HG03108 (cell line): ENCODE measurements at regions not wholly inside any gene's neighbourhood (a gene's known extent, or its start where the extent isn't known, plus 50 kb on each side); places are given as distances from the start of the nearest gene placed in this dataset.

ENCODE experiments used
- ATAC-seq: cut with Tn5 transposase; IDR thresholded peaks from one replicate; pipeline ENCODE4 v1.9.1; 2021; ENCODE audit warnings: moderate library complexity; ENCODE audit not compliant: unreplicated experiment

DNA sequence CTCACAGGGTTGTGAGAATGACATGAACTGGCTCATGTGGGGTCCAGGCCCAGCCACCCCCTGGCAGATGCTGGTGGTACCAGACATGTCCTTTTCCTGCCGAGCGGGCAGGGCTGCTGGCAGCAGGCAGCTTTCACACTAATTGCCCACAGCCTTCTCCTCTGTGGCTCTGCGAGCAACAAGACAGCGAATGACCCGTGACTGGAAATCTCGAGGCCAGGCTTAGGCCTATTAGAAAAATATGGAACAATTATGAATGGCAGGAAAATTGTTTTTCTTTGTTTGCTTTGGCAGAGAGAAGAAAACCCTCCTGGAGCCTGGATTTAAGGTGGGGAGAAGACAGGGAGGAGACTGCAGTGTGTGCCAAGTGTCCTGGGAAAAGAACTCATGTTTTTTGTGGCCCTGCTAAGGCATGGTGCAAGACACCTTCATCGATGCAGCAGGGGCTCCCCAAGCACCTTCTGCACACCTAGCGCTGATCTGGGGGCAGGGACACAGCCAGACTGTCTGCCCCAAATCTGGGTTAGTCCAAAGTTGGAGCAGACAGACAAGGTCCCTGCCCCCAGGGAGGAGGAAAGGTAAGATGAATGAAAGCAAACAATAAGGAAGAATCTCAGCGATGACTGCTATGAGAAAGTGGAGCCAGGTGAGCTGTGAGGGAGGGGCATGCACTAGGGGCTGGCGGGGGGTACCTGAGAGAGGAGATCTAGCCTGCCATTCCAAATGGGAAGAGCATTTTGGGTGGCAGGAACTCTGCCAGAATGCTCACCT lies 193.8 kb upstream of the TLE3 start:
- no peak for ATAC-seq

DNA sequence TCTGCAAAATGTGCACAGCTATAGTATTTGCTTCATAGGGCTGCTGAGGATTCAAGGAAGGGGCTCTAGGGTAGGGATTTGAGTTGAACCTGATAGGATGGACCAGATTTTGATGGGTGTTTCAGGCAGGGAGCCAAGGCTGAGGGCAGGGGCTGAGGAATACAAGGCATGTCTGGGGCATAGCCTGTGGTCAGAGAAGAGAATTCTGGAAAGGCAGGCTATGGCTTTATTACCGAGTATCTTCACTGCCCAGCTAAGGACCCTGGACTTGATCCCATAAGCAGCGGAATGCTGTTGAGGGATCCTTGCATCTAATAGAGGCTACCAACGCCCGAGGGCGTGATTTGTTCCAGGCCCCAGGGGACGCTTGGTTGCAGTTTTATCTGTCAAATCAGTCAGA lies 193.0 kb upstream of the TLE3 start:
- ATAC-seq: no peak

DNA sequence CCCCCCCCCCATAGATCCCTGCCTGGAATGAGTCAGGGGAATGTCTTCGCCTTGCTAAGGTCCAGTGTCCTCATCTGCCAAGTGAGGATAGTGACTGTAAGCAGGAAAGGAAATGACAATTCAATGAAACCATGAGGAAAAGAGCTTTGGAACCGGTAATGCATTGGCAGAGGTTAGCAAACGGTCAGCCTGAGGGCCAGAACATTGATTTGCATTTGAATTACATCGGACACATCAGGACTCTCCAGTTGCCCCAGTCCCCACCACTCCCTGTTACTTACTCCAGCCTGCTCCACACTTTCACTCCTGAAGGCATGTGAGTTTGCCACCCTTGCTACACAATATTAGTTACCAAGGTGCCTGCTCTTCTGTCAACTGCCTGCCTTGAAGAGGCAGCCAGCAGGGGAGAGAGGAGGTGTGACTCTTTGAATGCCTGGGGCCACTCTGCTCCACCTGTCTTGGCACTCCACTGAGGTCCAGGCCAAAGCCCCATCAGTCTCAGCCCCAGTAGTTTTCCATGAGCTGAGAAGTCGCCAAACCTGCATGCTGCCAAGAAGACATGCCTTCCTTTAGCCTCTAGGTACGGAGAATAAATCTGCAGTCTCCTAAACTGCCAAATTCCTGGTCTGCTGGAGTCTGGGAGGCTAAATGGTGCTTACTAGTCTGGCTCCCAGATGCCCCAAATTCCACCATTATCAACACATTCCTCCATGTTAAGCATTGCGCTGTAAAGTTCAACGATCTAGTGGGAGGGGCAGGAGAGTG lies 191.7 kb upstream of the TLE3 start:
- ATAC-seq: no peak

DNA sequence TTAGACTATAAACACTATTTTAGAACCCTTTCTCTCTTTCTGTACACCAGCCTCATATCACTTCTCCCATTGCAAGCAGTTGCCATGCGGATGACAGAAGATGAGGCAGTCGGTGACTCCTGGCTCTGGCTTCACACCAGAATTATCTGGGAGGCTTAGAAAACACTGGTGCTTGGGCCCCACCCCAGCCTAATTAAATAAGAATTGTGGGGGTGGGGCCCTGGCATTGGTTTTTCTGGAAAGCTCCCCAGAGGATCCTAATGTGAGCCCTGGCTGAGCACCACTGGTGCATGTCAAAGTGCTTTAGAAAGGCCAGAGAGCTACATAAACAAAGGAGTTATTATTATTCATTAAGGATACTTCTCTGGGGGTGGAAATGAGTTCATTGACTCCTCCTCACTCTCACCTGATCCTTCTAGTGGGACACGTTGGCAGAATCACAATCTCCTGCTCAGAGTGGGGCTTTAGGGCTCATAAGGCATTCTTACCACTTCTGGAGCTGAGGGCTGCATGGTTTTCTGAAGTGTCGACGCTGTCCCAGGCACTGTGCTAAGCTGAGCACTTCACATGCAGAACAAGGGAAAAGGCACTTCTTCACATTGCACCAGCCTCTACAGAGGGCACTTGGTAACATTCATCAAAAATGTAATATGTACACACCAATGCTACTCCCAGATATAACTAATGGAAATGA lies 188.5 kb upstream of the TLE3 start:
- no peak for ATAC-seq

DNA sequence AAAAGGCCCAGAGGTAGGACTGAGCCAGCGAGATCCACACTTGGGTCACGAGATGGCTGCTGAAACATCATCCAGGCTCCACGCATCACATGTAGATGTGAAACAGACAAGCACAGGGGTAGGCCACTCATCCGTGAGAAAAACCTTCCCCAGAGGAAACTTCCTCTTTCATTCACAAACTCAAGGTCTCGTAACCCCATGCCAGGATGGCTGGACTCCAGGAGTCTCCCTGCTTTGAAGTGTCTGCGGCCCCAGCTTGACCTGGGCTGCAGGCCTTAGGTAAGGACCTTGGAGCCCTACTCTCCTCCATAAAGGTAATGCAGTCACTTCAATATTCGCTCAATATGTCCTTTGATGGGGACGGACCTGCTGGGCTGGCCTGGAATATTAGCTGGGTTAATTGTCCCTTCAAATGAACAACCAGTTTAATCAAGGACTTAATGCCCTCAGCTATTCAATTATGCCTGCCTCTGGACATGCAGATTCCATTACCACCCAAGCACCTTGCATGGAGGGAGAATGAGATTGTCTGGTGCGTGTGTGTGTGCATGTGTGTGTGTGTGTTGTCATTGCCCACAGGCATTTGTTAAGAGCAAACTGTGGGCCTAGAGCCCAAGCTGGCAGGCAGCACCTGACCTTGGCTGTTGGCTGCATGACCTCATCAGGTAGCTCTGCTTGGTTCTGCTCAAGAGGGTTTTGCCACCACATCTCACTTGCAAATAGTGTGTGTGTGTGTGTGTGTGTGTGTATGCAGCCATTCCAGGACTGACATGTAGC lies 186.9 kb upstream of the TLE3 start:
- no peak for ATAC-seq

DNA sequence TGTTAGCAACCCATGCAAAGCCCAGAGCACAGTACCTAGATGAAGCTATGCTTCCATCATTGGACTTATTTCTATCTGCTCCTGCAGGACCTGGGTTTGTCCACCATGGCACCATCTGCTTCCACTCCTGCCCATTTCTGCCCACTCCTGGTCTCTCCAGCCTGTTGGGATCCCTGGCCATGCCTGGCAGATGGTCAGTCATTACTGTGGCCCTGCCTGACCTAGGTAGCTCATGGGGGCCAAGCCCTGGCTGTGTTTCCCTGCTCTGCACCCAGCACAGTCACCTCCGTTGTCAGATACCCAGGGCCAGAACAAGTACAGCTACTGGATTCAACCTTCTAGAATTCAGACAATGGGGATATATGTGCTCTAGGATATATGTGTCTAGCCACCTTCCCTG lies 185.8 kb upstream of the TLE3 start:
- no peak for ATAC-seq

DNA sequence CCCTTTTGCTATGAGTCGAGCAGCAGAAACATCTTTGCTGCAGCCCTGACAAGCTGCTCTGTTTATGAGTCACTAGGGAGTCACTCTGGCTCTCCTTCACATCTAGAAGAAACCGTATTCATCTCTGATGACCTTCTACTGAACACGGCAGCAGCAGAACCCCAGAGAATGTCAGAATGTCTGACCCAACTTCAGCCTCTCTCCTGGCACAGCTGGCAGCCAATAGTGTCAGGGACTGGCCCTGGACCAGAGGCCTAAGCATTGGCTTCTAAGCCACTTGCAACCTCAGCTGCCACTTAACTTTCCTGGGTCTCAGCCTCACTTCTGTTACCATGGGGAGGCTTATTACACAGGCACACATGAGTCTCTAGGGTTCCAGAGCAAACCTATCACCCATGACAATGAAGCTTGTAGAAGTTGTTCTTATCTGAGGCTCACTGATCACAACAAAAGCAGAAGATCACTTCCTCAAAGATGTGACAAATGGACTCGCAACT lies 184.1 kb upstream of the TLE3 start:
- peak; percentile 46 for ATAC-seq

DNA sequence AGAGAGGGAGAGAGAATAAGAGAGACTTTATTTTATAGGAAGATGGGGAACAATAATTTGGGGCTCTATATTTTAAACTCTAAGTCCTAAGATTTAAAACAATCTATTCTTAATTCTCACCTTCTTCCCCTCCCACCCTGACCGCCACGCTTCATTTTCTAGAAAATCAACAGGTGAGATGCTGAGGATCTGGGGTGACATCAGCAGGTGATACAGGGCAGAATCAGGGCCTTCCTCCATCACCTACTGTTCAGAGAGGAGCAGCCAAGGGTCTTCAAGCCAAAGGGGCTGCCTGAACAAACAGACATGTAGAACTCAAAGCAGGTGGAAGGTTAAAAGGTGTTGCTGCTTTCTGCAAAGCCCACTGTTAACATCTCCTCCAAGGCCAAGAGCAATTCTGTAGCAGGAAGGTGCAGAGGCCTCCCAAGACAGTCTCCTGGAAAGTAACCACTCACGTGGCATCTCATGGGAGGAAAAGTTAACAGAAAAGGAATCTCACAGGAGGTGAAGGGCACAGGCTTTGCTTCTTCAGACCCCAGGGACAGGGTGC lies 183.6 kb upstream of the TLE3 start:
- no peak for ATAC-seq

DNA sequence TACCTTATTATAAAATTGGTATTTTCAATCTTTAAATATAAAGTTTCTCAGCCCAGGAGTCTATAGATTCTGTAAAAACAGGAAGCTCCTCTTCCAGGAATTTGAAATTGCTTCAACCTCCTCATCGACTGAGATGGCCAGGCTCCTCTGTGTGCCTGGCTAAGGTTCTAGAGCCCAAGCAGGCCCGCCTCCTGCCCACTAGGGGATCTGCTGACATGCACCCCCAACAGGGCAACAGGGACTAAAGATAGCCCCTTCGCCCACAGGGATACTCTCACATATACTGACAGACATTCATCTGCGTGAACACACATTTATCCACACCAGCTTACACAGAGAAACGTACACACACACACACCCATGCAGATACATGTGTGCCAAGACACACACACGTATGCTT lies 183.1 kb upstream of the TLE3 start:
- ATAC-seq: no peak

DNA sequence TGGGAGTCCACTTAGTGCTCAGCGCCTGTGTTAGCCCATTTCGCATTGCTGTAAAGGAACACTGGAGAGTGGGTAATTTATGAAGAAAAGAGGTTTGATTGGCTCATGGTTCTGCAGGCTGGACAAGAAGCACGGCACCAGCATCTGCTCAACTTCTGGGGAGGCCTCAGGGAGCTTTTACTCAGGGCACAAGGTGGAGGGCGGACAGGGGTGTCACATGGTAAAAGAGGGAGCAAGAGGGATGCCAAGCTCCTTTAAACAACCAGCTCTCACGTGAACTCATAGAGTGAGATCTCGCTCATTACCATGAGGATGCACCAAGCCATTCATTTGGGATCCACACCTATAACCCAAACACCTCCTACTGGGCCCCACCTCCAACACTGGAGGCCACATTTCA lies 181.4 kb upstream of the TLE3 start:
- no peak for ATAC-seq

DNA sequence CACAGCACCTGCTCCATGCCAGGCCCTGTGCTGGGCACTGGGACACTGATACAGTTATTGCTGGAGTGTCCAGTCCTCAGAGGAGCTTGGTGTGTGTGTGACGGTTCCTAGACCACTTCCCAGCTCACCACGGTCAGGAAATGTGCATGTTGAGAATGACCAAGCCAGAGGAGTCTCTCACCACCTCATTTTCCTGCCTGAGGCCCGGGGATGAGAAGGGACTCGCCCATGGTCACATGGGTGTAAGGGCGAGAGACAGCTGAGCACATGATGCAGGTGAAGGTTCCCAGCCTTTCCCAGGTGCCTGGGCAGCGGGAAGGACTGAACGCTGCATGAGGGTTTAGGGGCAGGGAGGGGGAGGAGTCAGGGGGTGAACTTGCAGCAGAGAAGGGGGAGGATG lies 180.9 kb upstream of the TLE3 start:
- ATAC-seq: no peak

DNA sequence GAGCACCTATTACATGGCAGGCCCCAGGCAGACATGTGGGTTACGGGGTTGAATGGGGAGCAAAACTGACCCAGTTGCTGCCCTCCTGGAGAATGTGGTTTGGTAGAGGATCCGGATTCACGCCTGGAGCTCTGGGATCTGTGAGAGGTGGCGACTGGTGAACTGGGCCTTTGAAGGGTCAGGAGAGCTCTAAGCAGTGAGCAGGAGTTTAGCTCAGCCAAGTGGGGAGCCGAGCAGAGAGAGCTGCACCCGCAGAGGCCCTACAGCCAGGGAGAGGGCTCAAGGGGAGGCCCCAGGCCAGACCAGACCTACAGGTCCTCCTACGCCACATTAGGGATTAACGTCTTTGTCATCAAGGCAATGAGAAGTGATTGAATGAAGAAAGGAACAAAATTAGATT lies 179.8 kb upstream of the TLE3 start:
- no peak for ATAC-seq

DNA sequence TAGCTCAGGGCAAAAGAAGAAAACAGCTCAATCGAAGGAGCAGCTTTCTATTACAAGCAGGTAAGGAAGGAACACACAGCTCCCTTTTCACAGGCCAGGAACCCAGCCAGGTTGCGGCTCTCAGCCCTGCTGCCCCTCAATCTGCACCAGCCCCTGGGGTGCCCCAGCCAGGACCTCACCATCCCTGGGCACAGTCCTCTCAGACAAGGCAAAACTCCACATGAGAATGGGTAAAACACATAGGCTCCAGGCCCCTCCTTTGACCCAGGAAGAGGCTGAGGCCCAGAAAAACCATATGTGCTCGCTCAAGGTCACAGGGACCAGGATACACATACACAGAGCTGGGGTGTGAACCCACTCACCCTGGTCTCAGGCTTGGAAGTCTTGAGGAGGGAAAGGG lies 178.7 kb upstream of the TLE3 start:
- no peak for ATAC-seq

DNA sequence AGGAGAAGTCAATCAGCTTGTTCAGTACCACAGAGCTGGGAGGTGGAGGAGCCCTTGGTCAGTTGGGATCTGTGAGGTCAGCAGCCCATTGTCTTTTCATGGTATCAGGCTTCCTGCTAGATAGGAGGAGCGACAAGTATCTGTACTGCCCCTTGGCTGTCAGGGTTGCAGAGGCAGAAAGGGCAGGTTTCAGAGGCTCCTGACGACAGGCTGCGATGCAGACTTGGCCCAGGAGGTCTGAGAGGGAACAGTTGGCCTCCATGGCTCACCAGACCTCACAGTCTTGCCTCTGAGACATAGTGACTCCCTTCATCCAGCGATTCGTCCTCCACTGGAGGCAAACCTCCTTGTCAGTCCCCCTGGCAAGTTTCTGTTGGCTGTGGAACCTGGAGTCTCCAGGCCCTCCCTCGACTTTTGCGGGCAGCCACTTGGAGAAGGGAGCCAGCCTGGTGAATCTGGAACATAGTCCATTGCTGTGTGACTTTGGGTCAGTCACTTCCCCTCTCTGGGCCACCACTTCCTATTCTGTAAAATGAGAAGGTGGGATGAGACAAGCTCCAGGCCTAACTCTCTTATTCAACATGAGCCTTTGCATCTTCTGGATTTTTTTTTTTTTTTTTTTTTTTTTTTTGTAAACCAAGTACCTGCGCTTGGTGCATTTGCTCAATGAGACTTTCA lies 177.9 kb upstream of the TLE3 start:
- ATAC-seq: no peak

DNA sequence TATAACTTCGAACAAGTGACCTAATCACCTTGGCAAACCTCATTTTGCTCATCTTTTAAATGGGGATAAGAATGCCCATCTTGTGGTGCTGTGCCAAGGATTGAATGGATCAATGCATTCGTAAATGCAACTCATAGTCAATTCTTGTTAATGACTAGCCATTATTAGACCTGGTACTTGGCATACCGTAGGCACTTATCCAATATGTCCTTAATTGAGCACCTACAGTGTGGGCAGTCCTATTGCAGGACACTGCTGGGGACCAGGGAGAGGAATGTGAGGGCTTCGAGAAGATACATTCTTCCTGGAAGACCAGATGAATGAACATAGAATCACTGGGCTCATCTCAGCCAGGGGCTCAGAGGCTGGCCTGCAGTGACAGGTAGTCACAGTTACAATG lies 177.2 kb upstream of the TLE3 start:
- ATAC-seq: no peak

DNA sequence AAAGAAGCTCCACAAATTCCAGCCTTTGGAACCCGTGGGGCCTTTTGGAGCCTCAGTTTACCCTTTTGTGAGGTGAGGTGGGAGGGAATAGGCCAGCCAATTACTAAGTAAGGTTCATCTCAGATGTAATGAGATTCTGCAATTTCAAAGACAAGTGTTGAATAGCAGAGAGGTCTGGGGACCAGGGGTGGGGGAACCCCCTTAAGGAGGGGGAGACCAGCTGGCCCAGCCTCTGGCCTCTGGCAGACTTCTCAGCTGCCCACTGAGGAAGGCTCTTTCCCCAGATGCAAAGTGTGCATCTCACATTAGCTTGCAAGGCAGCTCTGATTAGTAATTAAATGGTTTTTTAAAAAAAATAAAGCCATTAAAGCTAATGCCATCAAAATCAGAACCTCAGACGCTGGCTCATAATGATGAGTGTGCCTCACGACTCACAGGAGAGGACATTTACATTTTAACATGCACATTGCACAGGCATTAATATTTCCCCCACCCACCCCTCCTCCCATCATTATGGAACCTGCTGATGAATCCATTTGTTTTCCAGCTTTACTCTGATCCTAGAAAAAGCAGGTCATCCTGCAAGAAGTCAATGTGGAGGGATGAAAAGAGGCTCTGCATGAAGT lies 176.7 kb upstream of the TLE3 start:
- ATAC-seq: no peak

DNA sequence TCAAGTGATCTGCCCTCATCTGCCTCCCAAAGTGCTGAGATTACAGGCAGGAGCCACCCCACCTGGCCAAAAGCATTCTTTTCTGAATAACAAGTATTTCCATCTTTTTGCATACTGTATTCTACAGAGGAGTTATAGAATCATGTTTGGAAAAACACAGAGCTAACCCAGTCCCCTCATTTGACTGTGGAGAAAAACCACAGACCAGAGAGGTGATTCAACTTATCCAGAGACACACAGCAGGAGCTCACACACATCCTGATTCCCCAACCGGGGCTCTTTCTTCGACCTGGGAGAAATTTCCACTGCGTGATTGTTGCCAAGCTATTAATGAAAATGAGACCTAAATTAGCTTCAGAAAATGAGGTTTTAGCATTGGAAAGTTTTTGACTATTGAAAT lies 176.1 kb upstream of the TLE3 start:
- no peak for ATAC-seq

DNA sequence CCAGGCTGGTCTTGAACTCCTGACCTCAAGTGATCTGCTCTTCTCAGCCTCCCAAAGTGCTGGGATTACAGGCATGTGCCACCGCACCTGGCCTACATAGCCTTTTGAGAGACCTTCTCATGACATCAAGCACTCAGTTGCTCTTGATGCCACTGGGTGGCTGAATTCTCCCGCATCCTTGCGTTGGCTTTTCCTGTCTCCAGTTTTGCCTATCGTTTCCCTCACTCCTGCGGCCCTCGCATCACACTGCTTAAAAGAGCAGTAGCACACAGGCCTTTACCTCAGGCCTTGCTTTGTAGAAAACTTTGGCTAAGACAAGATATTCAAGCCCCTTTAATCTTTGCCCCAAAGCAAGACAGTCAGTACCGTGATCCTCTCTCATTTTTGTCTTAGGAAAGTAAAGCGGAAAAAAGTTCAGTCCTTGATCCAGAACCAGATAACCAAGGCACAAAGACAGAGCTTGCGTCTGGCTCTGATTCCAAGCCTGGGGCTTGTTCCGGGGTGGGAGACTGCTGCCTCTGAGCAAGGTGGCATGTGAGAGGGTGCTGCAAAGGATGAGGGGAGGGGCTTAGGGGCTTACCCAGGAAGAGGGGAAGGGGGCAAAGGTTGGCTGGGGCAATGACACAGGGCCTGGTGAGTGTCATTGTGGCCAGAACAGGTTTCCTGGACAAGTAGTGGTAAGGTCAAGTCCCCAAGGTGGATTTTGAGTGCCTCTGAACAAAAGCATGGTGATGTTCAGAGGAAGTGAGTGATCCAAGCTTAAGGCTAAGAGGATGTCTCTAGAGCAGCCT lies 175.0 kb upstream of the TLE3 start:
- no peak for ATAC-seq
